HG03460 (cell line): ENCODE measurements at regions not wholly inside any gene's neighbourhood (a gene's known extent, or its start where the extent isn't known, plus 50 kb on each side); places are given as distances from the start of the nearest gene placed in this dataset.

Source experiments
- ATAC-seq: cut with Tn5 transposase; IDR thresholded peaks from one replicate; pipeline ENCODE4 v1.9.1; 2021; ENCODE audit not compliant: unreplicated experiment

DNA sequence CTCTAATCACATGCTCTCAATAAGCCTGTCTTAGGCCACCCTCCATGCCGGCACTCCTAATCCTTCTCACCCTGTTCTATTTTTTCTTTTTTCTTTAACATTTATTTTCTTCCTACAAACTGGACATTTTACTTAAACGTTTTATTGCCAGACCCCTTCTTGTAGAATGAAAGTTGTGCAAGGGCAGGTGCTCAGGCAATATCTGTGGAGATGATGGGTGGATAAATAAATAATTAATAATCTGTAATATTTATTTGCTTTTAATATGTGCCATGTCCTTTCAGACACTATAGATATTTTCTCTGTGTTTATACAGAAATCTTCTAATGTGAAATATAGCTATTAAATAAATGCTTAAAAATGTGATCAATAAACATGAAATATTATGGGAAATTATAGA, 815.7 kb upstream of the MIR17HG start:
- ATAC-seq: no peak

DNA sequence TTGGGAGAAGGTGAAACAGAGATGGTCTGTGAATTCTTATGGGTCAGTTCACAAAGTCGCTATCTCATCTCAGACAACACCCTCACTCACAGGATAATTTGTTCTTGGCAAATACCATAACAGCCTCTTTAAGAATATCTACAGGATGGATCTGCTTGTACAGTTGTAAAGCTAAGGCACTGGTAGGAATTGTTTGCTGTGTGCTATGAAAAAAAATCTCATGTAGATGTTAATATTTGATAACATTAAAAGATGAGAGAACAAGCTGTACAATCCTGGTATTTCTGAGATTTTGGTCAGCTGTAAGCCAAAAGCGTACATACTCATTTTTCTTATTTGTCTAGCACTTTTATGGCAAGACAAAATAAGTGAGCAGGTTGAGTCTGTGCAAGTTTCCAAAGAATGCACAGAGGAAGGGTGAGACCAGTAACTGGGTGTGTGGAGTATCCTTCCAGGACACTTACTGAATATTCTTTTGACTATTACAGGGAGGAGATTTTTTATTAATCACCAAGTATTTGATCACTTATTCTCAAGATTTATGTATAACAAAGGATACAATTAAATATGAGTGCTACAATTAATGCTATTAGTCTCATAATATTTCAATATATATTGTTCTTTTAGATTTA, 814.5 kb upstream of the MIR17HG start:
- ATAC-seq: no peak

DNA sequence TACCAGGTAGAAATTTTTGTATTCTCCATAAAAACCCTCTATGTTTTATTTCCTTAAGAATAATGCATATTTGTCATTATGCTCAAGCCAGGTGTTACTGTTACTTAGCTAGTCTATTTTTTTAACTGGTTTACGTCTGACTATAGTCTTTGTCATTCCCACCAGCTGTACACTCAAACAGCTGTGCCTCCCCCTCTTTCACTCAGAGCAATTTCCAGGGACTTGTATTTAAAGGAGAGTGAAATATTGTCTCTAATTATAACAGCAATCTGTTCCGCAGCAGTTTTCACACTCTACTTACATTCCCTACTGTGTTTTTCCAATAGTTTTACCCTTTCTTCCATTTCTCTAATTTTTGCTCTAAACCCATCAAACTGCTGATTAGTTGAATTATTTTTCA, 813.6 kb upstream of the MIR17HG start:
- no peak for ATAC-seq

DNA sequence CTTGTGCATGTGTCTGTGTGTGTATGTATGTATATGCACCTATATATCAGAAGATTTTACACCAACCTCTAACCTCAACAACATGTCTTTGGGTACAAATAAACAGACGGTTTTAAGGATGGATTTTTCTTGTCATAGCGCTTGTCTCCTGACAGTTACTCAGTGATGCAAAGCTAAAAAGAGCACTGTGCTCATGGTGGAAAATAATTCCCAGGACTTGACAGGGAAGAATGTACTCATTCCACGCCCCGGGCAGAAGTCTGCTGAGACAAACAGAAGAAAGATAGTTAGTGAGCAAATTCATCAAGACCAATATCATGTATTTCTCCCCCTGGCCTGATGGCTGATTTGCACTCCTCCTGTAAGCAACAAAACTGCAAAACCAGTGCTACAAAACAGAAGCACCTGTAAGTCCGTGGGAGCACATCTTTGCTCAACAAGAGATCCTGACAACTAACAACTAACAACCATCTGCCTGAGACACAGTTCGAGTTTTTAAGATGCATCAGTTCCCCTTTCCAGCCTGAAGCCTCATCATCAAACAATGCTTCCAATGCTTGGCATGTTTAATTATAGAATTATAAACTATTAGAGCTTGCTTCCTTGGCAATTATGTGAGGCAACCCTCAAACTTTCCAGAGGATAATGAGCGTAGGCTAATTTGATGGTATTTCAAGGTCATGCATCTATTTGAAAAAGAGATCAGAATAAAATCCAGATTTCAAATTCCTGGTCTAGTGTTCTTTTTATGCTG, 812.7 kb upstream of the MIR17HG start:
- no peak for ATAC-seq

DNA sequence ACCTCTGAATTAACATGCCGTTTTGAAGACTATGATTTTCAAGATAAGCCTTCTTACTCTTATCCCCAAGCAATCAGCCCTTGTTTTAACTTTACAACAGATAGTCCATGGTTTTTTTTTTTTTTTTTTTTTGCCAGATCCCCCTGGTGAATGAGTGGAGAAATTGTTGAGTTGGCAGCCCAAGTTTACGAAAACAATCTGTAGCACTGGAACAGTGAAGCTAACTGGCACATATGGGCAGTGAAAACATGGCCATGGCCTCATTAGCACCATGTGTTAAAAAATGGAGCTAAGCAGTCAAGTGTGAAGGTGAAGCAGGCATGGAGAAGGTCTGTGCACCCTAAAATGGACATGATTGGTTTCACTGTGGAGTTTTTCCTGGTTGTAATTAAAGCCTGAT, 812.1 kb upstream of the MIR17HG start:
- ATAC-seq: no peak

DNA sequence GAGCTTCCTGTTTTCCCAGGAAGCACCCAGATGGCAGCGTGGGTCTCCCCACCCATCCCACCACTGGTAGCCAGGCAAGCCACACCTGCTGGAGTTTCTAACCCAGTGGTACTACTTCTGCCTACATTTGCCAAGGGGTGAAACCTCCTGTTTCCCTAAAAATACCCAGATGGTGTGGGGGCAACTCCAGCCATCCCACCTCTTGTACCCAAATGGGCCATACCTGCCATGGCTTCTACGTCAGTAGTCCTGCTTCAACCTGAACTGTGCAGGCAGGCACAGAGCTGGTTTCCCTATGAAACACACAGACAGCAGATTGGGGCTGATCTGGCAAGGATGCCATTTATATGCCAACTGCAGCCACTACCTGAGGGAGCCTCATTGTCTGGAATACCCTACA, 809.4 kb upstream of the MIR17HG start:
- ATAC-seq: no peak

DNA sequence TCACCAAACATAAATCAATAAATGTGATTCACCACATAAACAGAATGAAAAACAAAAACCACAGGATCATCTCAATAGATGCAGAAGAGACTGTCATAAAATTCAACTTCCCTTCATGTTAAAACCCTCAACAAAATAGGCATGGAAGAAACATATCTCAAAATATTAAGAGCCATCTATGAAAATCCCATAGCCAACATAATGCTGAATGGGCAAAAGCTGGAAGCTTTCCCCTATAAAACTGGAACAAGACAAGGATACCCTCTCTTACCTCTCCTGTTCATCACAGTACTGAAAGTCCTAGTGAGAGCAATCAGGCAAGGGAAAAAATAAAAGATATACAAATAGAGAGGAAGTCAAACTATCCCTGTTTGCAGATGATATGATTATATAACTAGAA, 806.1 kb upstream of the MIR17HG start:
- no peak for ATAC-seq

DNA sequence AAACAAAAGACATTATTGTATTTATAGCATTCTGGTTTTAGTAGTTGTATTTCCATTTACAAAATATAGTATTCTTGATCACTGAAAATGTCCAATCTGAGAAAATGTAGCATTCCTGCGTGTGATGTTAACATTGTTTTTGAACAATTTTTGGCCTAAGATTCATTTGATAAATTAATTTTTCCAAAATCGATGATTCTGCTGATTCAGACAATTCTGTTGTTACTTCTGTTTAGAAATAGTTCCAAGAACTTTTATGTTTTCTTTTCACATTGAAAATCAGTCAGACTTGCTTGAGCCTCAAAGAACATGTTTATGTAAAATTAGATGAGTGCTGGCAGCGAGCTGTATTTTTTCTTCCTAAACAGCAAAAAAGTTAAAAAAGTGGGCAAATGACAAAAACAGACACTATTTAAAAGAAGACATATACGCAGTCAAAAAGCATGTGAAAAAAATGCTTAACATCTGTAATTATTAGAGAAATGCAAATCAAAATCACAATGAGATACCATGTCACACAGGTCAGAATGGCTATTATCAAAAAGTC, 804.5 kb upstream of the MIR17HG start:
- ATAC-seq: no peak

DNA sequence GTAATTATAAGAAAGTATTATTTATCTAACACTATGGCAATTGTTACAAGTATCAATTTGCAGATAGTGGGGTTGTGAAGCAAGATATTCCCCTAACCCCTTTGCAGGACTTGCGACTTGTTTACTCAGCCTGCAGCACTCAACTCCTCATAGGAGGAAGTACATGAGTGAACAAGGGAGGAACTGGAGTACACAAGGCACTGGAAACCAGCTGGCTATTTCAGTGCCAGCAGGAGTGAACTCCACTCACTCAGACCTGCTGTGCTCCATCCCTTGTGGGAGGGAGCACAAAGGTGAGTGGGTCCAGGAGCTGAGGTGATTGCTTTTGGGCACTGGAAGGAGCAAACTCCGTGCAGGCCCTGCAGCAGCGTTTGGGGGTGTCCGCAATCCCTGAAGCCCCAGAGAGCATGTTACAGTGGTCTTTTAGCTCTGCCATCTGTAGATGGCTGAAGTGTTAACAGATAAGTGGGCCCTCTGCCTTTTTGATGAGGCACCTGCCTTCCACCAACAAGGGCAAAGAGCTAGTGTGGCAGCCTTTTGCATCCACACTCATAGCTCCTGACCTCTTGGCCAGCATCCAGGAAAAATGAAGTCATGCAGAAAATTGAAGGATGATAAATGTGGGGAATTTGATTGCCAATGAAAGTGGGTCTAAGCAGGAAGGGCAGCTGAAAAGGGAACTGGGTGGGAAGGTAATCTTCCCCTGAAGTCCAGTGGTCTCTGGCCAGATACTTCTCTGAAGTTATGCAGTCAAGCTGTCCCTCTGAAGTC, 802.2 kb upstream of the MIR17HG start:
- ATAC-seq: no peak

DNA sequence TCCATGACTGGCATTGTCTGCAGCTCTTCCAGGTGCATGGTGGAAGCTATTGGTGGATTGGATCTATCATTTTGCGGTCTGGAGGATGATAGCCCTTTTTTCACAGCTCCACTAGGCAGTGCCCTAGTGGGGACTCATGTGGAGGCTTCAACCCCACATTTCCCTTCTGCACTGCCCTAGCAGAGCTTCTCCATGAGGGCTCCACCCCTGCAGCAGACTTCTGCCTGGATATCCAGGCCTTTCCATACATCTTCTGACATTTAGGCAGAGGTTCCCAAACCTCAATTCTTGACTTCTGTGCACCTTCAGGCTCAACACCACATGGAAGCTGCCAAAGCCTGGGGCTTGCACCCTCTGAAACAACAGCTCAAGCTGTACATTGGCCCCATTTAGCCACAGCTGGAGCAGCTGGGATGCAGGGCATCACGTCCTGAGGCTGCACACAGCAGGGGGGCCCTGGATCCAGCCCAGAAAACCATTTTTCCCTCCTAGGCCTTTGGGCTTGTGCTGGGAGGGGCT, 800.2 kb upstream of the MIR17HG start:
- ATAC-seq: no peak

DNA sequence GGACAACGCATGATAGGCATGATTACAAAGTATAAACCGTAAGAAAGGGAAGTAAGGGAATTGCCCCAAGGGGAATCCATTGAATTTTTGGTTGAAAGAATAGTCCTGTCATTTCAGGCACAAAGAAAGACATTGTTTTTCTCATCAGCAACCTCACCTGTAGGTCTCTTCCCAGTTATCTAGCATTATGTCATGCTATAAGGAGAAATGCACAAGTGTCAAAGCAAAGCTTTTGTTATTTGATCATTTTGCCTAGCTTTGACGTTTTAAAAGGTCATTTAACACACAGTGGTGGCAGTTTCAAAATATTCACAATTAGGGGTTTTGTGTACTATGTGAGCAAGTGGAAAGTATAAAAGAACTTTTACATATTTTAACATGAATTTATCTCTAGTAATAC, 796.2 kb upstream of the MIR17HG start:
- ATAC-seq: no peak

DNA sequence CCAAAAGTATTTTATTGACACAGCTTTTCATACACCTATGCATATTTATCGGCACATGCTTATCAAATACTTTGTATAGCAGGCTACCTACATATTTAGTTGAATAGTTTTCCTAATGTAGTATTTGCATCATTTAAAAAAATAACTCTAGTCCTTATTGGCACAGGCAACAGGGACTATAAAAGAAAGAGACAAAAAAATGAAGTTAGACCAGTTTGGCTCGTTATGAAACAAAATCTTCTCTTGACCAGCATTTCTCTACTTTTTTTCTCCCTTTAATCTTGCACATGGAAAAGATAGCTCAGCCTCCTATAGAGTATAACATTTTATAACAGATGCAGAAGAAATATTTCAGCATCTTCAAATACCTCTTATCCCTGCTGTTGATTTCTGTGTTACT, 794.8 kb upstream of the MIR17HG start:
- ATAC-seq: no peak

DNA sequence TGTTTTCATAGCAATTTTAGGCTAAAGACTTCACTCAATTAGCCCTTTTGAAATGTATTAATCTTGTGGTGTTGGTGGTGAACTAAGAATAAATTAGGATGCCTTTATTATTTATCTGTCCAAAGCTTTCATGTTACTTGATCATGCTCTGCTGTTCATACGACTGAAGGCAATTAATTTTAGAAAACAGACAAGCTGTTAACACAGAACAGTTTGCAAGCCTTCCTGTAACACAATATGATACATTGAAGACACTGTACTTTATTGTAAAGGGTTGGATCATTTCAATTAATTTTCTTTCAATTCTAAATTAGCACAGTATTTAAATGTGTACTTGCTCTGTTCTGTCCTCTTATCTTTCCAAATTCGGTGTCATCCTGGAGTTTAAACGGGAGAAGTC, 794.3 kb upstream of the MIR17HG start:
- ATAC-seq: no peak

DNA sequence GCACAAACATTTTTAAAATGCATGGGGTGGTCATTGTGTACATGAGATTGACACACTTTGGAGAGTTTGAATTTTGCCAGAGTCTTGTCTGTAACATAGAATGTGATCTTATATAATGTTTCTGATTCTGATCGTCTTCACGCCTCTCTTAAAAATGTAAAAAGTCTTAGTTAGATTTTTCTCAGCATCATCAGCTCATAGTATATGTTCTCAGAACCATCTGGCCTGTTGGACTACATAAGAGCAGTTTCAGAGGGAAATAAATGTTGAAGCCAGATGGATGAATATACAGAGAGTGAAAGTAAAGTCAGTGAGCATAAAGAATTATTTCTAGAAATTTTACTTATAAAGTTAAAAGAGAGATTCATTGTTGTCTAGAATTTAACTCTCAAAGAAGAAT, 789.9 kb upstream of the MIR17HG start:
- ATAC-seq: no peak

DNA sequence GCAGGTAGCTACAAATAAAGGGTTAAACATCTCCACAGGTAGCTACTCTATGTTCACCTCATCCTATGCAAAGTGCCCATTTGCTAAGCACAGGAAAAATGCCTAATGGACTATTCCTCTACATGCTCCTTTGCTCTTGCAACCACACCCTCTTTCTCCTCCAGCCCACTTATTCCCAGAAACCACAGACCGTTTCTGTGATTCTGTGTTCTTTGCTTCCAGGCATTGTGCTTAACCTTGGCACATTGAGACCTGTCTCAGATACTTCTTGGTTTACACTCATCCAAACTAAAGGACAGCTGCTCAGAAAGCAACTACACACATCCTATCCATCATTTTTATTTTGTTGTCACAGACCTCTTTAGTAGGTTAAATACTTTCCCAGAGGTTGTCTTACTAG, 785.0 kb upstream of the MIR17HG start:
- no peak for ATAC-seq

DNA sequence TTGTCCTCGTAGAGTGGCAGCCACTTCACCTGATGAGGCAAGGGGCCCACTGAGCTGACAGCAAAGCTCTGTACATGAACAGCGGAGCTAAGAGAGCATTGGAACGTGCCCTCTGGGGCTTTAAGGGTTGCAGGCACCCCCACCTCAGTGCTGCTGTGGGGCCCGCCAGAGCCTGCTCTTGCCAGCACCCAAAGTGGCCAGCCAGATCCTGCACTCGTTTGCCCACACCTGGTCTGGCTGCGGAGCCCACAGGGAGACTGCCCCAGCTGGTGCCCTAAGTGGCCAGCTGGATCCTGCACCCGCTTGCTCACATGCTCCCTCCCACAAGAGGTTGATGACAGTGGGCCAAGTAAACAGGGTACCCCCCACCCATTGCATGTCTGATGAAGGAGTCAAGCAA, 783.4 kb upstream of the MIR17HG start:
- no peak for ATAC-seq

DNA sequence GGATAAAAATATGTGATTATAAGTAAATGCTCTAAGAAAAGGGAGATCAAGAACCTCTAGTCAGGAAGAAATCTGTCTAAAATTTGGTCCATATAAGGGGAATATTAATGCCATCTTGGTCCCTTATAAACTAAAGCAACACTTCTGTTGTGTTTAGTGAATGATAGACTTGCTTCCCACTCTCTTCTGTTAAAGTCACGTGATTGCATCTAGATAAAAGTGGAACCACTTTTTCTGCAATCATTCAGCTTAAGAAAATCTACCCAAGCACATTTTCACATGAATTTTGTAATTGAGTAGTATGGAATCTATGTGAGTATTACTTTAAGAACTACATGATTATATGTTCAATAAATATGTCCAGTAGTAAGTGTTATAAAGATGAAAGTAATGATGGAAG, 782.9 kb upstream of the MIR17HG start:
- no peak for ATAC-seq

DNA sequence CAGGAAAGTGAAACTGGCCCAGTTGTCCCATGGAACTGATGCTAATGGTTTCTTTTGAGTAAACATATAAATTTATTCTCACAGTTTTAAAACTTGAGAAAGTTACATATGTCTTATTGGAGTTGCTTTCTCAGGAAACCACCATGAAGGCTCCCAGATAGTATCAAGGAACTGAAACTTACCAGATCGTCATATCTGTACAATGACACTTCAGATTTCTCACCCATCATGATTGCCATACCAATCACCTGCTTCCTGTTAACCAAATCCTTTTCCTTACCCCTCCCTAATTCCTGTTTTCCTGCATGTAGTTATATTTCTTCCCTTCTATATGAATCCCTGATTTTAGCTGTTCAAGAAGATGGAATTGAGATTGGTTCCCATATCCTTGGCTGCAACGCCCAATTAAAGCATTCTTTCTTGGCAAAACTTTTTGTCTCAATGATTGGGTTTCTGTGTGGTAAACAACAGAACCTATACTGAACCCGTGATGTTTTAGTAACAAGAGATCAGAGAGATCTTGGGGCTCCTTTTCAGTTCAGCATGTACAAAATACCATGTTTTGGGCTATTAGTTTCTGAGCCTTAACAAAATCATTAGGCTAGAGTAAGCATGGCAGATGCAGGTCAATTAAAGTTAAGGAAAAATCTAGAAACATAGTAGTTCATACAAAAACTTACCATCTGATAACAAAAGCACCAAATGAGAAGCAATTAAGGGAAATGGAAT, 781.3 kb upstream of the MIR17HG start:
- ATAC-seq: no peak

DNA sequence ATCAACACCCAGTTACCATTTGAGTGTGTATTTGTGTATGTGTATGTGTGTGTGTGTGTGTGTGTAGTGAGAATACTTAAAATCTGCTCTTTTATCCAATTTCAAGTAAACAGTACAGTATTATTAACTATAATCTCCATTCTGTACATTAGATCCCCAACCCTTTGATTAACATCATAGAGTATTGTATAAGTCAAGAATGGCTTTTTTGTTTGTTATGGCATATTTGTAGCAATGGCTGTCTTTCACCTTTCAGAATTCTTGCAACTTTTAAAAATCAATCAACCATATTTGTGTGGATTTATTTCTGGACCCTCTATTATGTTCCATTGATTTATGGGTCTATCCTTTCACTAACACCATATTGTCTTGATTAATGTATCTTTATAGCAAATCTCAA, 779.3 kb upstream of the MIR17HG start:
- ATAC-seq: no peak

DNA sequence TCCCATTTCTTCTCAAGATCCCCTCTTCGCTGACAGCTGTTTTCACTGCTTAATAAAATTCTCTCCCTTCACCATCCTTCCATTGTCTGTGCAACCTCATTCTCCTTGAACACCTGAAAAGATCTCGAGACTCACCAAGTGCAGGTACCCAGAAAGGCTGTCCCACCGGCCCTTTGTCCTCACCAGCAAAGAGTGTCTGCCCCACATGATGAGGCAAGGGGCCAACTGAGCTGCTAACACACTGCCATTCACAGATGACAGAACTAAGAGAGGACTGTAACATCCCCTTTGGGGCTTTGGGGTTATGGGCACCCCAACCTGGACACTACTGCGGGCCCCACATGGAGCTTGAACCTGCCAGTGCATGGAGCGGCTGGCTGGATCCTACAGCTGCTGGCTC, 771.4 kb upstream of the MIR17HG start:
- no peak for ATAC-seq

DNA sequence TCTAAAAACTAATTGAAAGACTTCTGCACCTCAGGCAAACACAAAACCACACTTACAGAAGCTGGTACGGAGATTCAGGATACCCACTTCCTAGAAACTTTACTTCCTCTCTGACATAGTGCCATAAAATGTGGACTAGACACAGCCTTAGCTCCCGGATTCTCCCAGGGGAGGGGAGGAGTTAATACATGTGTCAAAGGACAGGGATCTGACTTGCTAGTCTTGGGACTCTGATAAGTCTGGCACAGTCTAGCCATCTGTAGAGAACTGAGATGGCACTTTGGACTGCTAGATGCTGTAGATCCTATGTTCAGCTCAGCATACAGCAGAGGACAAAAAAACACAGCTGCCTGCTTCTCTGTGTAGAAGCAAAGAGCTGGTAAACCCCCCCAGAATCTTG, 769.8 kb upstream of the MIR17HG start:
- ATAC-seq: no peak
